HPDE6-E6E7 (cell line): ENCODE measurements at regions not wholly inside any gene's neighbourhood (a gene's known extent, or its start where the extent isn't known, plus 50 kb on each side); places are given as distances from the start of the nearest gene placed in this dataset.

Experiments used
- DNase-seq: peaks from one replicate; pipeline ENCODE4 v3.0.0; 2011; ENCODE audit warnings: missing footprints; ENCODE audit errors: extremely low spot score

DNA sequence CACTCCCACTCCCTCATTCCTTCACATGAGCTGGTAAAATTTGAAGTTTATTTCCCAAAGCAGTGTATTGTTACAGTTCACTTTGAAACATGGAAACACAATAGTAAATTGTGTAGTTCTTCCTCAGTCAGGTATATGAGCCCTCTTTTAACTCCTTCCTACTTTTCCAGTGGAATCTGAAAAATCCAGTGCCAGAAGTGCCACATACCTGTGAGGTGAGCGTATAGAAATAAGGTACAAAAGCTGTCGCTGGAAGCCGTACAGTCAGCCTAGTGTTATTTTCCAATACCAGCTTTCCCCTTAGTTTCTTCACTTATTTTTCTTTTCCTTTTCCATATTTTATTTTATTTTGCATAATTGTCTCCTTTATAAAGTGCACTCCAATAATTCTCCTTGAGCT, 81.7 kb upstream of the CADM2 start:
- DNase-seq: no peak

DNA sequence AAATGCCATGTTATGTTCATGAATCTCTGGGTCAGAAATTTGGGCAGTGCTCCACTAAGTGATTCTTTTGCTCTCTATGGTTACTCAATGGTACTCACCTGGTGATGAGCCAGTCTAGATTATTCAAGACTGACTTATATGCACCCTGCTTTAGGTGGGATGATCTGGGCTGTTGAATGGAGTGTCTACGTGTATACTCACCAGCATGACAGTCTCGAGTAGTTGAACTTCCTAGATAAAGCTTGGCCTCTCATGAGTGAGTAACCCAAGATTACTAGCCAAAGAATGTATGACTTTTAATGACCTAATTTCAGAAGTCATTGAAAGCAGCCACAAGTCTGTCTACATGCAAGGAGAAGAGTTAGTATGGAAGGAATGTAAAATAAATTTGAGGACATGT, 77.5 kb upstream of the CADM2 start:
- no peak for DNase-seq

DNA sequence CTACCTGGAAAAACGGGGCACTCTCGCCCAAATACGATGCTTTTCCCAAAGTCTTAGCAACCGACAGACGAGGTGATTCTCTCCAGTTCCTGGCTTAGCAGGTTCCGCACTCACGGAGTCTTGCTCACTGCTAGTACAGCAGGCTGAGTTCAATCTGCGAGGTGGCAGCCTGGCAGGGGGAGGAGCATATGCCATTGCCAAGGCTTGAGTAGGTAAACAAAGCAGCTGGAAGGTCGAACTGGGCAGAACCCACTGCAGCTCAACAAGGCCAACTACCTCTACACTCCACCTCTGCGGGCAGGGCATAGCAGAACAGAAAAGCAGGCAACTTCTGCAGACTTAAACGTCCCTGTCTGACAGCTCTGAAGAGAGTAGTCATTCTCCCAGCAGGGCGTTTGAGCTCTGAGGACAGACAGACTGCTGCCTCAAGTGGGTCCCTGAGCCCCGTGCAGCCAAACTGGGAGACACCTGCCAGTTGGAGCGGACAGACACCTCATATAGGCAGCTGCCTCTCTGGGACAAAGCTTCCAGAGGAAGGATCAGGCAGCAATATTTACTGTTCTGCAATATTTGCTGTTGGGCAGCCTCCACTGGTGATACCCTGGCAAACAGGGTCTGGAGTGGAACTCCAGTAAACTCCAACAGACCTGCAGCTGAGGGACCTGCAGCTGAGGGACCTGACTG, 73.4 kb upstream of the CADM2 start:
- DNase-seq: no peak

DNA sequence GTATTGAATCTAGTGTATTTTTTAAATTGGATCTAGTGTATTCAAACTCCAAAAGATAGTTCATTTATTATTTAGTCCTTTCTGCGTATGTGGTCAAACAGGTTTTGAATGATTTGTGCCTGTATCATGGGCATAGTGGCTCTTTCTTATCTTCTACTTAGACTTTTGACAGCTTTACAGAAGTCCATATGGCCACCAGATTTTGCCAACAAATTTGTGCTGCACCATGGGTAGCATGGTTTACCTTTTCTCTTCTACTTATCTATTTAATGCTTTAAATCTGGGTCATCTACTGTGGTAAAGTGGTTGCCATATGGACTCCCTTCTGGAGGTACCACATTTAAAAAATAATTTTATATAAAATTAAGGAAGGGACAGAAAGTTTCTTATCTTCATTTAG, 66.9 kb upstream of the CADM2 start:
- DNase-seq: no peak

DNA sequence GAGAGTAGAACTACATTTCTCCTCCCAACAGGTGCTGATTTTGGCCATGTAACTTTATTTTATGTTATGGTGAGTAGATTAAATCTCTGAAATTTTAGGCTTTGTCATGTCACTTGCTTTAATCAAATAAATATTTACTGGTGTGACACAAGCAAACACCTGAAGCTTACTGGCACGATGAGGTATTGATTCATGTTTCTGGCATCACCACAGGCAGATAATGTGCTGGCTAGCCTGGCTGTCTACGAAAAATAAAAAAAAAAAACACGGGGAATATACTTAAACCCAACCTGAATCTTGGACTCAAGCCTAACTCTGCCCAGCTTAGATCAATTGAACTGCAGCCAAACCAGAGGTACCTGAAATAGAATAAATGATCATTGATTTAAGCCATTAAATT, 65.6 kb upstream of the CADM2 start:
- DNase-seq: no peak

DNA sequence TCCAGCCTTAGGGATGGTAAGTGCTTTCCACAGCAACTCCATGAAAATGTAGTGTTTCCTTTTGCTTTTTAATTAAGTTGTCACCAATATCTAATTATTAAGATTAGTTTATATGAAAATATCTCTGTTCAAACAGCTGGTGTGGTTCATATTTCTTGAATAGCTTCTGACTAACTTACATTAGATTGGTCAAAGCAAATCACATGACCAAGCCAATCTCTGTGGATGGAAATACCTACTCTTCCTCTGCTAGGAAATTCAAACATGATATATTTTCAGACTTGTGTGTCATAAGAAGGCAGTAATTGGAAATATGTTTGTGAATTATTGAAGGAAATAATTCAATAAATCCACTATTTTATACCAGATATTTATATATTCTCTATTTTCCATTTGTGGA, 54.6 kb upstream of the CADM2 start:
- DNase-seq: no peak

DNA sequence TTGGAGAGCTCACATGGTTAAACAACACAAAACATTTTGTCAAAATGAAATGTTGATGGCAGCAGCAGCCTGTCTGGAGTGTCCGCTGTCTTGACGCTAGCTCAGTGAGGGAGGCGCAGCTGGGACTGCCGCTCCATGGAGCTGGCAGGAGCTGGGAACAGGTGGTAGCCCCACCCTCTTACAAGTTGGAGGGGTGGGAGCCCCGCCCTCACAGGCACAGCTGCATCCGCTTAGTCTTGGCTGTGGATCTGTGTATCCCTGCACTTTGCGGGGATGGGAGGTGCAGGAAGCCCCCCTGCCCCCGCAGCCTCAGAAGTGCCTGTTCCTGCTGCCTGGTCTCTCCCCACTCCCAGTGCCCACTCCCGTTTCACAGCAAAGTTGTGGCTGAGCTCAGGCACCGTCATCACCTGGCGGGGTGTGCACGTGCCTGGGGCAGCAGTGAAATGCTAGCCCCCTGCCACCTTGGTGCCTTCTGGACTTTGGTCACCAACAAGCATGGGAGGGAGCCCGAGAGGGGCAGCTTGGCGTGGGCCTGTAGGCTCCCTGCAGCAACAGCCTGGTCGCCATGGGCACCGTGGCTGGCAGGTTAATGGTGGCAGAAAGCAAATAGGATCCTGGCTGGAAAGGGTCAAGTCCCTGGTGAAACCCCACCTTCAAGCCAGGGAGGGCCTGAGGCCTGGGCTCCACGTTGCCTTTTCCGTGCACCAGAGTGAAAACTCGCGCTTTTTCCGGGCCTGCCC, 53.8 kb upstream of the CADM2 start:
- no peak for DNase-seq

DNA sequence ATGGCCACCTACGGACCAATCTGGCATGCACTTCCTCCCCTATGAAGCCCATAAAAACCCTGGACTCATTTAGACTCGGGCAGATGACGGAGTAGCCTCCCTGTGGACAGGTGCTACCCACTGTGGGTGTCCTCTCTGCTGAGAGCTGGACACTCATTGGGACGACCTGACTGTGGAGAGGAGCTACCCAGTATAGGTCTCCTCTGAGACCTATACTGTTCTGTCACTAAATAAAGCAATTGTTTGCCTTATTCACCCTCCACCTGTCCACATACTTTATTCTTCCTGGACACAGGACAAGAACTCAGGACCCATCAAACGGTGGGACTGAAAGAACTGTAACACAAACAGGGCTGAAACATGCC, 53.3 kb upstream of the CADM2 start:
- no peak for DNase-seq

DNA sequence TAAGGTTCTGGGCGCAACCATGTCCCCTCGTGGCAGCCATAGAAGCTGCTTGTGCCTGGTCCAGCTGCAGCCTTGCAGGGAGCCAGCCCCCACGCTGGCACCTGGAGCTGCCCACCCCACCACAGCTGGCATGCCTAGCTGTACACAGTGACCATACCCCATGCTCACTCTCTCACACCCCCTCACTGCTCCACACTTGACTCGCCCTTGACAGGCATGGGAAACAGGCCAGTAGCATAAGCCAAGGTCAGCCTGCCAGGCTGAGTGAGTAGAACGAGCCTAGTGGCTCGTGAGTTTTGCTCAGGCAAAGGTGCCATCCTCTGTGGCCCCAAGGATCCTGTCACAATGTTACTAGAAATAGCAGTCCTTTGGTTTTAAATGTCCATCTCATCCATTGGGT, 52.7 kb upstream of the CADM2 start:
- DNase-seq: no peak
